ENCODE measurements at regions not wholly inside any gene's neighbourhood (a gene's known extent, or its start where the extent isn't known, plus 50 kb on each side); places are given as distances from the start of the nearest gene placed in this dataset.

DNA sequence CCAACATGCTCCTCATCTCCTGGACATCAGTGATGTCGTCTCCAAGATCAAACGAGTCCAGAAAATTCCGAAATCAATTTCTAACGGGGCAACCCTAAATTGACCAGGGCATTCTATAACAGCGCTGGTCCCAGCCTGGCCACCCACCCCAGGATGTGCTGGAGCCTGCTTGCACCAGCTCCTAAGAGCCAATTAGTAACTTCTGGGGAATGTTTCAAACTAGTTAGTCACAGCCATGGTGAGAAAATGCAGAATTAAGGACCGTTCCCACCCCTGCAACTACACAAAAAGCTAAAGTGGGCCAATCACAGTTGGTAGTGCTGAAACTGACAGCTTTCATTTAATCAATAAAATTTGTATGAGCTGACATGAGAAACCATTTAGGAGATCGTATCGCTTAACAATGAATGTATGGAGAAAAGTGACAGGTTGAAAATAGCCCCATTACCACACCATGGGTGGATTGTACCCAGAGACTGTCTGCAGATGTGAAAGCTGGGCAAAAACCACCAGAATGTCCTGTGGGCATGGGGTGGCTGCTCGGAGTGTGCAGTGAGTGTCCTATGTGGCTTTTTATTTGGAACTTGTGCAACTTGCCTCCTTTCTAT, 165.7 kb upstream of the AFDN start:
- H2AFZ ChIP-seq = no peak overlapping the region
- H3K79me2 ChIP-seq (replicated peaks; ENCODE audit: insufficient read depth) = no peaks in the 10 kb centered on the region
- Mint-ChIP-seq H3K27ac (no peak overlapping the region), H3K4me1 (peaks cover 4% of the 10 kb centered on the region), H3K27me3 (ENCODE audit: insufficient read depth, low read depth, poor library complexity) (peaks cover 4% of the 10 kb centered on the region), H3K4me3 (no peak overlapping the region), H3K36me3 (ENCODE audit: low read depth) (no peaks in the 10 kb centered on the region), H3K9me3 (no peaks in the 10 kb centered on the region)
- H3K36me3 ChIP-seq (ENCODE audit: insufficient read depth) = no peaks in the 10 kb centered on the region
- no peak for ATAC-seq
- TF ChIP-seq, protein P1, sequence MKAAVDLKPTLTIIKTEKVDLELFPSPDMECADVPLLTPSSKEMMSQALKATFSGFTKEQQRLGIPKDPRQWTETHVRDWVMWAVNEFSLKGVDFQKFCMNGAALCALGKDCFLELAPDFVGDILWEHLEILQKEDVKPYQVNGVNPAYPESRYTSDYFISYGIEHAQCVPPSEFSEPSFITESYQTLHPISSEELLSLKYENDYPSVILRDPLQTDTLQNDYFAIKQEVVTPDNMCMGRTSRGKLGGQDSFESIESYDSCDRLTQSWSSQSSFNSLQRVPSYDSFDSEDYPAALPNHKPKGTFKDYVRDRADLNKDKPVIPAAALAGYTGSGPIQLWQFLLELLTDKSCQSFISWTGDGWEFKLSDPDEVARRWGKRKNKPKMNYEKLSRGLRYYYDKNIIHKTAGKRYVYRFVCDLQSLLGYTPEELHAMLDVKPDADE (IDR thresholded peaks at IDR 0.05) = no peak
- TF ChIP-seq, protein P2, sequence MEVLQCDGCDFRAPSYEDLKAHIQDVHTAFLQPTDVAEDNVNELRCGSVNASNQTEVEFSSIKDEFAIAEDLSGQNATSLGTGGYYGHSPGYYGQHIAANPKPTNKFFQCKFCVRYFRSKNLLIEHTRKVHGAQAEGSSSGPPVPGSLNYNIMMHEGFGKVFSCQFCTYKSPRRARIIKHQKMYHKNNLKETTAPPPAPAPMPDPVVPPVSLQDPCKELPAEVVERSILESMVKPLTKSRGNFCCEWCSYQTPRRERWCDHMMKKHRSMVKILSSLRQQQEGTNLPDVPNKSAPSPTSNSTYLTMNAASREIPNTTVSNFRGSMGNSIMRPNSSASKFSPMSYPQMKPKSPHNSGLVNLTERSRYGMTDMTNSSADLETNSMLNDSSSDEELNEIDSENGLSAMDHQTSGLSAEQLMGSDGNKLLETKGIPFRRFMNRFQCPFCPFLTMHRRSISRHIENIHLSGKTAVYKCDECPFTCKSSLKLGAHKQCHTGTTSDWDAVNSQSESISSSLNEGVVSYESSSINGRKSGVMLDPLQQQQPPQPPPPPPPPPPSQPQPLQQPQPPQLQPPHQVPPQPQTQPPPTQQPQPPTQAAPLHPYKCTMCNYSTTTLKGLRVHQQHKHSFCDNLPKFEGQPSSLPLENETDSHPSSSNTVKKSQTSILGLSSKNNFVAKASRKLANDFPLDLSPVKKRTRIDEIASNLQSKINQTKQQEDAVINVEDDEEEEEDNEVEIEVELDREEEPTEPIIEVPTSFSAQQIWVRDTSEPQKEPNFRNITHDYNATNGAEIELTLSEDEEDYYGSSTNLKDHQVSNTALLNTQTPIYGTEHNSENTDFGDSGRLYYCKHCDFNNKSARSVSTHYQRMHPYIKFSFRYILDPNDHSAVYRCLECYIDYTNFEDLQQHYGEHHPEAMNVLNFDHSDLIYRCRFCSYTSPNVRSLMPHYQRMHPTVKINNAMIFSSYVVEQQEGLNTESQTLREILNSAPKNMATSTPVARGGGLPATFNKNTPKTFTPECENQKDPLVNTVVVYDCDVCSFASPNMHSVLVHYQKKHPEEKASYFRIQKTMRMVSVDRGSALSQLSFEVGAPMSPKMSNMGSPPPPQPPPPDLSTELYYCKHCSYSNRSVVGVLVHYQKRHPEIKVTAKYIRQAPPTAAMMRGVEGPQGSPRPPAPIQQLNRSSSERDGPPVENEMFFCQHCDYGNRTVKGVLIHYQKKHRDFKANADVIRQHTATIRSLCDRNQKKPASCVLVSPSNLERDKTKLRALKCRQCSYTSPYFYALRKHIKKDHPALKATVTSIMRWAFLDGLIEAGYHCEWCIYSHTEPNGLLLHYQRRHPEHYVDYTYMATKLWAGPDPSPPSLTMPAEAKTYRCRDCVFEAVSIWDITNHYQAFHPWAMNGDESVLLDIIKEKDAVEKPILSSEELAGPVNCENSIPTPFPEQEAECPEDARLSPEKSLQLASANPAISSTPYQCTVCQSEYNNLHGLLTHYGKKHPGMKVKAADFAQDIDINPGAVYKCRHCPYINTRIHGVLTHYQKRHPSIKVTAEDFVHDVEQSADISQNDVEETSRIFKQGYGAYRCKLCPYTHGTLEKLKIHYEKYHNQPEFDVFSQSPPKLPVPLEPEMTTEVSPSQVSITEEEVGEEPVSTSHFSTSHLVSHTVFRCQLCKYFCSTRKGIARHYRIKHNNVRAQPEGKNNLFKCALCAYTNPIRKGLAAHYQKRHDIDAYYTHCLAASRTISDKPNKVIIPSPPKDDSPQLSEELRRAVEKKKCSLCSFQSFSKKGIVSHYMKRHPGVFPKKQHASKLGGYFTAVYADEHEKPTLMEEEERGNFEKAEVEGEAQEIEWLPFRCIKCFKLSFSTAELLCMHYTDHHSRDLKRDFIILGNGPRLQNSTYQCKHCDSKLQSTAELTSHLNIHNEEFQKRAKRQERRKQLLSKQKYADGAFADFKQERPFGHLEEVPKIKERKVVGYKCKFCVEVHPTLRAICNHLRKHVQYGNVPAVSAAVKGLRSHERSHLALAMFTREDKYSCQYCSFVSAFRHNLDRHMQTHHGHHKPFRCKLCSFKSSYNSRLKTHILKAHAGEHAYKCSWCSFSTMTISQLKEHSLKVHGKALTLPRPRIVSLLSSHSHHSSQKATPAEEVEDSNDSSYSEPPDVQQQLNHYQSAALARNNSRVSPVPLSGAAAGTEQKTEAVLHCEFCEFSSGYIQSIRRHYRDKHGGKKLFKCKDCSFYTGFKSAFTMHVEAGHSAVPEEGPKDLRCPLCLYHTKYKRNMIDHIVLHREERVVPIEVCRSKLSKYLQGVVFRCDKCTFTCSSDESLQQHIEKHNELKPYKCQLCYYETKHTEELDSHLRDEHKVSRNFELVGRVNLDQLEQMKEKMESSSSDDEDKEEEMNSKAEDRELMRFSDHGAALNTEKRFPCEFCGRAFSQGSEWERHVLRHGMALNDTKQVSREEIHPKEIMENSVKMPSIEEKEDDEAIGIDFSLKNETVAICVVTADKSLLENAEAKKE (CRISPR knock-in tag; IDR thresholded peaks at IDR 0.05) = no peak
- H3K9me2 ChIP-seq (ENCODE audit: insufficient read depth) = peaks cover 5% of the 10 kb centered on the region; the same call in 1 of the 2 replicates
- H3K27ac ChIP-seq (ENCODE audit: low read depth) = no peak overlapping the region
- DNase-seq (ENCODE audit: low spot score) = no peak
- H3K4me1 ChIP-seq (ENCODE audit: insufficient read depth) = no peaks in the 10 kb centered on the region
- H3F3A ChIP-seq (replicated peaks; ENCODE audit: low read depth) = no peaks in the 10 kb centered on the region; the same call in 1 of the 2 replicates
- H3K27me3 ChIP-seq (ENCODE audit: insufficient read depth) = no peaks in the 10 kb centered on the region
- no peaks in the 10 kb centered on the region for H4K20me1 ChIP-seq (replicated peaks; ENCODE audit: insufficient read depth)
- H3K4me2 ChIP-seq = no peak overlapping the region
- H3K4me3 ChIP-seq = no peak overlapping the region

DNA sequence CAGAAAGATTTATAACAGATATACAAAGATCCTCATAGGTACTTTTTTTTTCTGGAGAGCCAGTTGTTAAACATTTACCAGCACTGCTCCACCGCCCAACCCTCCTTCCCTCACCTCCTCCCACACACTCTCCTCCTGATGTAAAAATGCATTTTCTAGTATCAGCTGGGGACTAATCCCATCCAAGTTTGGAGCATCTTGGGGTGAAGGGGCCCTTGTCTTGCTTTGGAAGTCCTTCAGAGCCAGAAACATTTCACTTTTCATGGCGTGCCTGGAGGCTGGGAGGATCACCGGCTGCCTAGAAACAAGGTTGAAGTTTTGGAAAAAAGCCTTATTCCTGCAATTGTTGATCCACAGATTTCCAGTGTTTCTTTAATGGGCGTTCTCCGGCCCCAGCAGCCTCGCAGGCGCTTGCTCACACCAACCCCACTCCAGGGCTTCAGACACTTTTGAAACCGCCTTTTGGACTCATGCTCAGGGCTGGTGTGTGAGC, 165.1 kb upstream of the AFDN start:
- H3K79me2 ChIP-seq (replicated peaks; ENCODE audit: insufficient read depth) = no peaks in the 10 kb centered on the region
- H2AFZ ChIP-seq = peak overlapping the region; percentile 63; the same call in 1 of the 2 replicates
- peaks cover 7% of the 10 kb centered on the region for H3K4me1 Mint-ChIP-seq
- H3K36me3 ChIP-seq (ENCODE audit: insufficient read depth) = no peaks in the 10 kb centered on the region
- H3K27ac ChIP-seq (ENCODE audit: low read depth) = no peak overlapping the region
- no peak overlapping the region for H3K4me3 ChIP-seq
- H3K27me3 ChIP-seq (ENCODE audit: insufficient read depth) = no peaks in the 10 kb centered on the region
- H3K27ac Mint-ChIP-seq = no peak overlapping the region
- H3K4me2 ChIP-seq = no peak overlapping the region
- H3K4me1 ChIP-seq (ENCODE audit: insufficient read depth) = no peaks in the 10 kb centered on the region
- H3K9me2 ChIP-seq (ENCODE audit: insufficient read depth) = peaks cover 5% of the 10 kb centered on the region; the same call in 1 of the 2 replicates
- H3K9me3 Mint-ChIP-seq = no peaks in the 10 kb centered on the region
- peaks cover 4% of the 10 kb centered on the region for H3K27me3 Mint-ChIP-seq (ENCODE audit: insufficient read depth, low read depth, poor library complexity)
- no peak for ATAC-seq
- H3K4me3 Mint-ChIP-seq = no peak overlapping the region
- H4K20me1 ChIP-seq (replicated peaks; ENCODE audit: insufficient read depth) = no peaks in the 10 kb centered on the region
- no peak for DNase-seq (ENCODE audit: low spot score)
- H3F3A ChIP-seq (replicated peaks; ENCODE audit: low read depth) = no peaks in the 10 kb centered on the region; the same call in 1 of the 2 replicates
- H3K36me3 Mint-ChIP-seq (ENCODE audit: low read depth) = no peaks in the 10 kb centered on the region
- TF ChIP-seq, protein P2 (CRISPR knock-in tag; IDR thresholded peaks at IDR 0.05) = no peak
- no peak for TF ChIP-seq EZH2 (IDR thresholded peaks at IDR 0.05; ENCODE audit: low read depth, unreplicated experiment)
- TF ChIP-seq STAT1 (IDR thresholded peaks at IDR 0.05; ENCODE audit: unreplicated experiment) = no peak
